Glomerular visceral epithelial cell (primary cell): ENCODE measurements at regions not wholly inside any gene's neighbourhood (a gene's known extent, or its start where the extent isn't known, plus 50 kb on each side); places are given as distances from the start of the nearest gene placed in this dataset.

Experiments used
- DNase-seq: peaks from one replicate; pipeline ENCODE4 v3.0.0-alpha.2; 2016; ENCODE audit errors: extremely low spot score

GRCh38 chr11:119794141-119794665, 65.2 kb upstream of the NECTIN1 start:
- DNase-seq, result no peak

GRCh38 chr11:119793335-119793984, 64.5 kb upstream of the NECTIN1 start:
- DNase-seq, result no peak

GRCh38 chr11:119791701-119792151, 62.7 kb upstream of the NECTIN1 start:
- DNase-seq, result no peak

- no peak for DNase-seq
Measured at GRCh38 chr11:119791047-119791446, 62.0 kb upstream of the NECTIN1 start.

GRCh38 chr11:119790476-119790875, 61.5 kb upstream of the NECTIN1 start:
- no peak for DNase-seq

- DNase-seq, result no peak
Measured at GRCh38 chr11:119789766-119790407, 60.9 kb upstream of the NECTIN1 start.

GRCh38 chr11:119788911-119789560, 60.0 kb upstream of the NECTIN1 start:
- DNase-seq, result no peak

- DNase-seq, result no peak
Measured at GRCh38 chr11:119788096-119788883, 59.3 kb upstream of the NECTIN1 start.

GRCh38 chr11:119787074-119787461, 58.1 kb upstream of the NECTIN1 start:
- DNase-seq, result no peak

- no peak for DNase-seq
Measured at GRCh38 chr11:119786431-119787073, 57.6 kb upstream of the NECTIN1 start.

- no peak for DNase-seq
Measured at GRCh38 chr11:119785131-119785530, 56.1 kb upstream of the NECTIN1 start.

- no peak for DNase-seq
Measured at GRCh38 chr11:119784421-119784820, 55.4 kb upstream of the NECTIN1 start.

- no peak for DNase-seq
Measured at GRCh38 chr11:119783466-119784400, 54.7 kb upstream of the NECTIN1 start.

- no peak for DNase-seq
Measured at GRCh38 chr11:119782739-119783072, 53.7 kb upstream of the NECTIN1 start.

GRCh38 chr11:119782006-119782738, 53.2 kb upstream of the NECTIN1 start:
- no peak for DNase-seq

- DNase-seq, result no peak
Measured at GRCh38 chr11:119780222-119780953, 51.4 kb upstream of the NECTIN1 start.

- DNase-seq, result no peak
Measured at GRCh38 chr11:119779195-119780071, 50.4 kb upstream of the NECTIN1 start.
